ENCODE measurements at regions not wholly inside any gene's neighbourhood (a gene's known extent, or its start where the extent isn't known, plus 50 kb on each side); places are given as distances from the start of the nearest gene placed in this dataset.

DNA sequence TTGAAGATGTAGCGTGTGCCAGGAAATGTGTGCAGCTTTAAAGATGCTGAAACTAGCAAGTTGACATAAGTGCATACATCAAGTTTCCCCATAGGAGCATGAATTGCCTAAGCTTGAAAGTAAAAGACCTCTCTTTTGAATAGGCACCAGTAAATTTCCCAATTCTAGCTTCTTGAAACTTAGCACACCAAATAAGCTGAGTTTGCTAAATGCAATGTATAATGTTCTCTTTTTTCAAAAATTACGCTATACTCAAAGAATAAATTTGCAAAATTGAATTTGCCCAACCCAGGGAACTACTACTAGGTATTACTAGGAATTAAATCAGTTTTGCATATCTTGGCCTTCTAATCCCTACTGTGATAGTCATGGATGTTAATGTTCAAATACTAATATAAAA is 923.9 kb upstream of the LCORL start:
- Histone ChIP-seq H3K14ac (ENCODE audit: low read length) (no peak overlapping the region), H2BK12ac (ENCODE audit: low read length) (no peak overlapping the region), H3K9me3 (ENCODE audit: insufficient read depth, low read depth, low read length) (no peaks in the 10 kb centered on the region), H3K36me3 (ENCODE audit: control insufficient read depth in 1 of 2, insufficient read depth in 2 of 2, low read length in 2 of 2) (no peaks in the 10 kb centered on the region), H3K27me3 (ENCODE audit: insufficient read depth, low read length) (no peaks in the 10 kb centered on the region), H3K4me3 (ENCODE audit: low read depth, low read length) (no peak overlapping the region), H2BK5ac (ENCODE audit: low read depth, low read length, poor library complexity) (no peak overlapping the region), H2BK120ac (ENCODE audit: insufficient read depth, low read length, poor library complexity) (no peak overlapping the region), H3K79me1 (ENCODE audit: low read length) (no peaks in the 10 kb centered on the region), H3K9ac (ENCODE audit: low read length) (no peak overlapping the region), H3K79me2 (ENCODE audit: control insufficient read depth, insufficient read depth, low read length, poor library complexity) (no peaks in the 10 kb centered on the region), H3K4me1 (ENCODE audit: control insufficient read depth in 1 of 2, insufficient read depth in 2 of 2, low read length in 2 of 2) (no peaks in the 10 kb centered on the region), H4K12ac (ENCODE audit: low read depth, low read length) (no peak overlapping the region), H3K18ac (ENCODE audit: low read length) (no peak overlapping the region), H4K91ac (ENCODE audit: low read depth, low read length) (no peak overlapping the region), H3K27ac (ENCODE audit: low read depth, low read length) (no peak overlapping the region), H3K4ac (ENCODE audit: low read depth, low read length) (no peak overlapping the region), H4K8ac (ENCODE audit: low read depth, low read length) (no peak overlapping the region), H3K4me2 (ENCODE audit: low read length) (no peak overlapping the region), H2AK5ac (ENCODE audit: low read length) (no peak overlapping the region), H2AFZ (ENCODE audit: insufficient read depth, low read length, poor library complexity) (no peak overlapping the region), H3K23ac (ENCODE audit: low read length) (no peak overlapping the region)
- no peak for DNase-seq
- WGBS (ENCODE audit: extremely low coverage, insufficient coverage, insufficient read length): no CpG with 5 or more reads among the region's 2 CpGs

DNA sequence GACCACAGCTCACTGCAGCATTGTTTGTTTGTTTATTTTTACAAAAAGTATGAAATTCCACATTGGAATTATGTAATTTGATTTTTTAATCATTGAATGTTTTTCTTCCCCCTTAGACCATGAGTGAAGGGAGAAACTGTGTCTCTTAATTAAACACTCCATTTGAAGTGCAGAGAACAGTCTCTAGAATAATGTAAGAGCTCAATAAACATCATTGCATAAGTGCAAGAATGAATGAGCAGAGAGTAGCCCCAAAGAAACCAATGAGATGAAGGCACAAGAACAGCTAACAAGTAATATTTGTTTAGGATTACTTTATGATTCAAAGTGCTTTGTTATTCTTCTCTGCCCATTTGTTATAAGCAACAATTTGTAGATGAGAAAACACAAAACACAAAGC is 921.3 kb upstream of the LCORL start:
- H3K27me3 ChIP-seq (ENCODE audit: insufficient read depth, low read length): no peaks in the 10 kb centered on the region
- no peak overlapping the region for H4K12ac ChIP-seq (ENCODE audit: low read depth, low read length)
- no peak overlapping the region for H3K14ac ChIP-seq (ENCODE audit: low read length)
- no peak overlapping the region for H2AFZ ChIP-seq (ENCODE audit: insufficient read depth, low read length, poor library complexity)
- H3K79me2 ChIP-seq (ENCODE audit: control insufficient read depth, insufficient read depth, low read length, poor library complexity): no peaks in the 10 kb centered on the region
- H3K4me2 ChIP-seq (ENCODE audit: low read length): no peak overlapping the region
- no peak overlapping the region for H3K9ac ChIP-seq (ENCODE audit: low read length)
- no peak overlapping the region for H4K8ac ChIP-seq (ENCODE audit: low read depth, low read length)
- no peaks in the 10 kb centered on the region for H3K36me3 ChIP-seq (ENCODE audit: control insufficient read depth in 1 of 2, insufficient read depth in 2 of 2, low read length in 2 of 2)
- no peak overlapping the region for H2AK5ac ChIP-seq (ENCODE audit: low read length)
- no peak overlapping the region for H3K4me3 ChIP-seq (ENCODE audit: low read depth, low read length)
- no peak overlapping the region for H2BK12ac ChIP-seq (ENCODE audit: low read length)
- H3K79me1 ChIP-seq (ENCODE audit: low read length): no peaks in the 10 kb centered on the region
- H3K18ac ChIP-seq (ENCODE audit: low read length): no peak overlapping the region
- H3K4ac ChIP-seq (ENCODE audit: low read depth, low read length): no peak overlapping the region
- no peak overlapping the region for H2BK120ac ChIP-seq (ENCODE audit: insufficient read depth, low read length, poor library complexity)
- H3K4me1 ChIP-seq (ENCODE audit: control insufficient read depth in 1 of 2, insufficient read depth in 2 of 2, low read length in 2 of 2): no peaks in the 10 kb centered on the region
- no peak for DNase-seq
- H2BK5ac ChIP-seq (ENCODE audit: low read depth, low read length, poor library complexity): no peak overlapping the region
- H3K9me3 ChIP-seq (ENCODE audit: insufficient read depth, low read depth, low read length): no peaks in the 10 kb centered on the region
- no peak overlapping the region for H4K91ac ChIP-seq (ENCODE audit: low read depth, low read length)
- no peak overlapping the region for H3K27ac ChIP-seq (ENCODE audit: low read depth, low read length)
- no peak overlapping the region for H3K23ac ChIP-seq (ENCODE audit: low read length)

DNA sequence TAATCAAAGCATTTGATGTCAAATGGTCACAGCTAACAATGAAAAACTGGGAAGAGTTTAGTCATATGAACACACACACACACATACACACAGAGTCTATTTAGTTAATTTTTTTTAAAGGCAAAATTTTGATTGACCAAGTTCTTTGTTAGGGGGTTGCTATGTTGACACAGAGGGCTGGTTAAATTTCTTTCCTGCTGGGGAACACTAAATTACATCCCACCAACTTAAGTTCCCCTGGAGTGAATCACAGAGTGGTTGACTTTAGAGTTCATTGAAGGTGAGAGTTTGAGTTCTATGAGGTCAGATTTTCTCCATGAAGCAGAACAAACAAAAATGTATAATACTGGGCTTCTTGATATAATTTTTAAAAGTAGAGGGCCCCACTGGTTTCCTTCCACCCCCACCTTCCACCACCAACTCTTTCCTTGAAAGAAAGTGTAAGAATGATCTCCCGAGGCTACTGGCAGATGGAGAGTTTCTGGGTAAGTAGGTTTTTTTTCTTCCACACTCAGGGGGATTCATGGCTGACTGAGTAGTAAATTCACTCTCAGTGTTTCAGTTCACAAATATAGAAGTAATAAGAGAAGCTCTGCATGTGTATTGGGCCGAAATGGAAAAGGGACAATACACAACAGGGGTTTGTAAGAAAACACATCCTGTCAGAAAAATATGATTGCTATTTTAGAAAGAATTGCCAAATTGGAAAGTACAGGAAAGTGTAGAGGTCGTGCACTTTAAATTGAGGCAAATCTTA is 917.0 kb upstream of the LCORL start:
- Histone ChIP-seq H2BK120ac (ENCODE audit: insufficient read depth, low read length, poor library complexity) (no peak overlapping the region), H3K4me2 (ENCODE audit: low read length) (no peak overlapping the region), H2AFZ (ENCODE audit: insufficient read depth, low read length, poor library complexity) (no peak overlapping the region), H3K27me3 (ENCODE audit: insufficient read depth, low read length) (no peaks in the 10 kb centered on the region), H4K8ac (ENCODE audit: low read depth, low read length) (no peak overlapping the region), H3K14ac (ENCODE audit: low read length) (no peak overlapping the region), H3K9ac (ENCODE audit: low read length) (no peak overlapping the region), H3K18ac (ENCODE audit: low read length) (no peak overlapping the region), H3K79me1 (ENCODE audit: low read length) (no peaks in the 10 kb centered on the region), H3K36me3 (ENCODE audit: control insufficient read depth in 1 of 2, insufficient read depth in 2 of 2, low read length in 2 of 2) (no peaks in the 10 kb centered on the region), H2AK5ac (ENCODE audit: low read length) (no peak overlapping the region), H3K27ac (ENCODE audit: low read depth, low read length) (no peak overlapping the region), H3K79me2 (ENCODE audit: control insufficient read depth, insufficient read depth, low read length, poor library complexity) (no peaks in the 10 kb centered on the region), H3K4me3 (ENCODE audit: low read depth, low read length) (no peak overlapping the region), H3K23ac (ENCODE audit: low read length) (no peak overlapping the region), H2BK5ac (ENCODE audit: low read depth, low read length, poor library complexity) (no peak overlapping the region), H4K91ac (ENCODE audit: low read depth, low read length) (no peak overlapping the region), H4K12ac (ENCODE audit: low read depth, low read length) (no peak overlapping the region), H3K4ac (ENCODE audit: low read depth, low read length) (no peak overlapping the region), H2BK12ac (ENCODE audit: low read length) (no peak overlapping the region), H3K4me1 (ENCODE audit: control insufficient read depth in 1 of 2, insufficient read depth in 2 of 2, low read length in 2 of 2) (no peaks in the 10 kb centered on the region), H3K9me3 (ENCODE audit: insufficient read depth, low read depth, low read length) (no peaks in the 10 kb centered on the region)
- no CpG with 5 or more reads among the region's 3 CpGs for WGBS (ENCODE audit: extremely low coverage, insufficient coverage, insufficient read length)
- DNase-seq: no peak

DNA sequence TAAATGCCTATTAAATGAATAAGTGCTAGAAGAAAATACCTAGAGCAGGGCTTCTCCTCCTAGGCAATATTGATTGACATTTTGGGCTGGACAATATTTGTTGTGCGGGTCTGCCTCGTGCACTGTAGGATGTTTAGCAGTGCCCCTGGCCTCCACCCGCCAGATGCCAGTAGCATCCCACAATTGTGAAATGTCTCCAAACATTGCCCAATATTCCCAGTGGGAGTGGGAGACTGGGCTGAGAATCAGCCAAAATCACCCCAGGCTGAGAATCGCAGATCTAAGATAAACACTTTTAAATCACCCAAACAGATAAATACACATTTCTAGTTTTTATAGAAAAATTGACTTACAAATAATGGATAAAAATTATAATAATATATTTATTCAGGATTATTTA is 916.2 kb upstream of the LCORL start:
- no peak overlapping the region for H3K4ac ChIP-seq (ENCODE audit: low read depth, low read length)
- H3K4me2 ChIP-seq (ENCODE audit: low read length): no peak overlapping the region
- DNase-seq: peak in 1 of 2 donors; percentile 24
- no peak overlapping the region for H3K23ac ChIP-seq (ENCODE audit: low read length)
- H3K27me3 ChIP-seq (ENCODE audit: insufficient read depth, low read length): no peaks in the 10 kb centered on the region
- no peaks in the 10 kb centered on the region for H3K4me1 ChIP-seq (ENCODE audit: control insufficient read depth in 1 of 2, insufficient read depth in 2 of 2, low read length in 2 of 2)
- no peak overlapping the region for H2BK5ac ChIP-seq (ENCODE audit: low read depth, low read length, poor library complexity)
- H3K36me3 ChIP-seq (ENCODE audit: control insufficient read depth in 1 of 2, insufficient read depth in 2 of 2, low read length in 2 of 2): no peaks in the 10 kb centered on the region
- H3K79me1 ChIP-seq (ENCODE audit: low read length): no peaks in the 10 kb centered on the region
- no peak overlapping the region for H3K27ac ChIP-seq (ENCODE audit: low read depth, low read length)
- no peak overlapping the region for H4K8ac ChIP-seq (ENCODE audit: low read depth, low read length)
- WGBS (ENCODE audit: extremely low coverage, insufficient coverage, insufficient read length): no CpG with 5 or more reads among the region's 4 CpGs
- no peak overlapping the region for H3K18ac ChIP-seq (ENCODE audit: low read length)
- H3K79me2 ChIP-seq (ENCODE audit: control insufficient read depth, insufficient read depth, low read length, poor library complexity): no peaks in the 10 kb centered on the region
- no peak overlapping the region for H2AFZ ChIP-seq (ENCODE audit: insufficient read depth, low read length, poor library complexity)
- no peak overlapping the region for H3K14ac ChIP-seq (ENCODE audit: low read length)
- H2BK120ac ChIP-seq (ENCODE audit: insufficient read depth, low read length, poor library complexity): no peak overlapping the region
- no peak overlapping the region for H3K4me3 ChIP-seq (ENCODE audit: low read depth, low read length)
- no peak overlapping the region for H2AK5ac ChIP-seq (ENCODE audit: low read length)
- no peak overlapping the region for H3K9ac ChIP-seq (ENCODE audit: low read length)
- no peak overlapping the region for H2BK12ac ChIP-seq (ENCODE audit: low read length)
- no peak overlapping the region for H4K91ac ChIP-seq (ENCODE audit: low read depth, low read length)
- H3K9me3 ChIP-seq (ENCODE audit: insufficient read depth, low read depth, low read length): no peaks in the 10 kb centered on the region
- no peak overlapping the region for H4K12ac ChIP-seq (ENCODE audit: low read depth, low read length)
